ENCODE measurements at regions not wholly inside any gene's neighbourhood (a gene's known extent, or its start where the extent isn't known, plus 50 kb on each side); places are given as distances from the start of the nearest gene placed in this dataset.
"Not testable (repeated sequence)": the region's sequence is repeated elsewhere in the genome, so short reads cannot be mapped to it uniquely, and the experiment has no call there.

DNA sequence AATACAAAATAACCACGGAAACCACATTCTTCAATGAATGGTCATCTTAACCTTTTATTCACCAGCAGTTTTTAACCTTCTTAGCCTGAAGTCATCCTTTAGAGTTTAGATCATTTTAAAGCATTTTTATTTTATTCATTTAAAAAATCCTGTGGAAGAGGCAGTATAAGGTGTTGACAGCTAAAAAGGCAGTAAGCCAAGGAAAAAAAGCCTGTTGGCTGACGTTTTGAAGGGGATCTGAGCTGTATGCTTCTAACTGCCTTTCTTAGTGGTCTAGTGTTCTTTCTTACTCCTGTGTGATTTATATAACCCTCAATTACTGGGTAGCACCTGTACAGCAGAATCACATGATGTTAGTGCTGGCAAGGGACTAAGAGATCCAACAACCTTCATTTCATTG lies 438.3 kb upstream of the SEL1L start:
- no peak for DNase-seq

DNA sequence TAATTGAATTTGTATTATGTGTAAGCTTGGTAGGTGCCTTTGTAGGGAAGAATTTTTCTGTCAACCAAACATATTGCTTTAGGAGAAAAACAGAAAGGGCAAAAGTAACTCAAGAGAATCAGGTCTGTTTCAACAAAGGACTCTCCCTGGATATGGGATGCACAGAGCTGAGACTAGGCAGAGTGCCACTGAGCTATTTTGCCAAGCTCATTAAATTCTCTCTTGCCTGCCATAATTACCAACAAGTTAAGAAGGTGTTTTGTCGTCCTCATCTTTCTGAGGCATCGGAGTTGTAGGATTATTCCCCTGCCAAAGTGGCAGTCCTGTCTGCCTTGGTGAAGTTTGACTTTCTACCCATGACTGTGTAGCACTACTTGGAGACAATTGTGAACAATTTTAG lies 438.9 kb upstream of the SEL1L start:
- DNase-seq: no peak

DNA sequence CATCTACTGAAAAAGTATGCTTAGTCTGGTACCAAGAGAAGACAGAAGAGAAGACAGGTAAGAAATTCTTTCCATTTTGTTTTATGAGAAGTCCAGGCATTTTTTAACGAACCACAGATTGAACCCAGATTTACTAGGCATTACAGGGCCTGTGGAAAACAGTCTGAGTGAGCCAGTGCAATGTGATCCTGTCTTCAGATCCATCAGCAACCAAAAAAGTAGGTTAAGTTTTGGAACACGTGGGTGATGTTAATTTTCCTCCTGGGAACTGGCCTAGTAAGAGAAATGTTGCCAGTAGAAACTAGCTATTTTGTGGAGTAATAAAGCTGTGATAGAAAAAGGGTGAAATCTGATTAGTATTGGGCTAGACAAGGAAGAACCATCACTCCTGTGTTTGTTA lies 440.9 kb upstream of the SEL1L start:
- no peak for DNase-seq

DNA sequence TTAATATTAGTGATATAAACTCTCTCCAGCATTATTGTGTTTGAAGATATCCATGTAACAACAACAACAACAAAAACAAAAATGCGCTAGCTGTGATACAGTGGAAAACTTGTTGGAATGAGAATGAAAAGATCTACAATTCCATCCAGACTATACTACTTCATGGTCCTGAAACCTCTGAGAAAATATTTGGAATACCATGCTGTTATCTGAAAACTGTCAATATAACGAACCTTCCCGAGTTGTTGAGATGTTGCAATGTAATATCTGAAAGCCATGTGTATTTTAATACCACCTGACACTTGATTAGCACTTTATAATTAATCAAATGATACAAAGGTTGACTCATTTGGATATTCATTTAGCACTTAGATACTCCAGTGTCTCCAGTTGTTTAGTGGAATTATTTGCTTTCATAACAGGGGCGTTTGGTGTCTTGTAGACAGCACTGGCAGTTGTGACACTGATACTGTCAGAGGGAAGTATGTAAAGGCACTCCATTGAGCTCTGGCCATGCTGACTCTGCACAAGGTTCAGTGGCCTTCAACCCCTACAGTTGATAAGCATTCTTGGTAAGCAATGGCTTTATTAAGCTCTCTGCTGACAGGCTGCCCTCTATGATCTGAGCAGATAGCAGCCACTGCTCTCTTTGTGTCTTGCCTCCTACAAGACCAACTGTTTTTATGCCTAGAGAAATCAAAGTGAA lies 447.1 kb upstream of the SEL1L start:
- DNase-seq: no peak

DNA sequence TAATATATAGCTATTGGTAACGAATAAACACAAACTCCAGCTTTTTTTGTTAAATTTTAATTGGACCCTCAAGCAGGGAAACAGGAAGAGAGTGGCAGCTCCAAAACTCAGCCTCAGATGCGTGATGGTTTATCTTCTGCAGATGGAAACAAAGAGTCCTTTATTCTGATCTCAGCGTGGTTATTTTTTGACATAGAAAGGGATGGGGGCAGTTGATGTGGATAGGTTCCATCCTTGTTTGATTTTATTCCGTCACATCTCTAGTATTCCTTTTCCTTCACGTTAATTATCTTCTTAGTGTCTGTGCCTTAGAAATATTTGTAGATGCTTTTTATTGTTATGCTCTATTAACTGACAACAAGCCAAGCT lies 447.6 kb upstream of the SEL1L start:
- no peak for DNase-seq

DNA sequence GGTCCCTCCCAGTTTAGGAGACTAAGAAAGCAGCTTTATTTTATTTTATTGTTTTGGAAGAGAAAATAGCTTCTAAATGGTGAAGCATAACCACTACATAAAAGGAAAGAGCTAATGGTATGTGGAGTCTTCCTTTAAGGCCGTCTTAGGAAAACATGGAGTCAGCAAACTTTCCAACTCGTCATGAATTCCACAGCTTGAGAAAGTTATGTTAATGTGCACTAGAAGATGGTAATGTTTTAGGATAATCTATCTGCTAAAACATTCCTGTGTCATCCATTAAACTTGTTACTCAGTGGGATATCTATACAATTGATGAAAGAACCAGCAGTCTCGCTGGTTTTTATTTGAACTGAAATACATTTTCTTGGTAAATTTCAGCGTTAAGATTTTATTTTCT lies 448.4 kb upstream of the SEL1L start:
- DNase-seq: no peak

DNA sequence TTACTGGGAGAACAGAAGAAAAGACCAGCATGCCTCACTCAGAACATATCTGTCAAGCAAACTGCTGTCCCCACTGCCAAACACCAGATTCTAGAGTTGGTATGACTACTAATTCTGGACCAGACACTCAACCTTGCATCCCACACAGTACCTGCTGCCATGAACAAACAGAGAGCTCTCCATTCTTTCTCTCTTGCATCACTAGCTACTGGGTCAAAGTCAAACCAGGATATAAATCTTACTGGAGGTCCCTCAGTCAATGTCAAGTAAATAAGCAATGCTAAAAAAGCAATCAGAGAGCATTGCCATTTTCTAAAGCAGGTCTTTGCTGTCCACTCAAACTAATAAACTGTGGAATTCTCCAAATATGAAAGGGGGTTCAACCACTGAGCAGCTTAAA lies 452.4 kb upstream of the SEL1L start:
- DNase-seq: no peak

DNA sequence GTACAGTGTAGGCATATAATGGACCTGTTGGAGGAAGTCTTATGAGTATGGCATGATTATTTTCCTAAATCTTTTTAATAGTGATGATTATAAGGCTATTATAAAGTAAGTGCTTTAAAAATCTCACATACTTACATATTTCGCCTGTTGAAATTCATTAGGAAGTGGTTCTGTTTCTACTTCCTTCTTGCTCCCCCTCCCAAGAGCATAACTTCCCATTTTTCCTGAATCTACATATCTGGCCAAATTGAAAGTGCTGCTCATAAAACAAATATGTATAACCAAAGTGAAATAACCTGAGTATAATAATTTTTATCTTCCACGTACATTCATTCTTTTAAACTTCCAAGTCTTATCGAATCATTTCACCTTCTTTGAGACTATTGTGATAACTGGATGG lies 455.6 kb upstream of the SEL1L start:
- DNase-seq: no peak

DNA sequence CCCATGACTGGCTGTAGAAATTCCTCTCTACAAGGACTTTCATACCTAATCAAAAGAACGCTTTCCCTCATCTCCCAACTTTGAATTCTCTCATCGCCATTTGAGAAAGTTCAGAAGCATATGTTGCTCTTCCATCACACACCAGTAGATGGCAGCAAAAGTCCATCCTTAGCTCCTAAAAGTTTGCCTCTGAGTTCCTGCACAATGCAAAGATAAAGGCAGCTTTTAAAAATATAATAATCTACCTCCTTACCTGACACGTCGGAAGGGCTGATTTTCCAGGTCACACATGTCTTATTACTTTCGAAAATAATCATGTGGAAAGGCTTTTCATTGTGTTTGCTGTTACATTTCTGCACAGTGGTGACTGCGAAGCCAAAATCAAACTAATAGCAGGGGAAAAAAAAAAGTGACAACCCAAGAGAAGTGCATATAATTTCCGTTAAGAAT lies 456.7 kb upstream of the SEL1L start:
- DNase-seq: peak; percentile 39 to 41

DNA sequence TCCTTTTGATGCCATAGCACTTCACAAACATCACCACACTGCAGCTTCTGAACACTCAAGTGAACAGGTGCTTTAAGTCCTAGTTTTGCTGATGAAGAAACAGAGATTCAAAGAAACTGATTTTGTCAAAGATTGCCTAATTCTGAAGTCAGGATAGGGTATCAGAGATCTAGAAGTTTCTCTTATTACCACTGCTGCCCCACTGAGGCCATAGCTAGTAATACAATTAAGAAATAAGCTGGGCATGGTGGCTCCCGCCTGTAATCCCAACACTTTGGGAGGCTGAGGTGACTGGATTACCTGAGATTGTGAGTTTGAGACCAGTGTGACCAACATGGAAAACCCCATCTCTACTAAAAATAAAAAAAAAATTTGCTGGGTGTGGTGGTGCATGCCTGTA lies 458.3 kb upstream of the SEL1L start:
- no peak for DNase-seq

DNA sequence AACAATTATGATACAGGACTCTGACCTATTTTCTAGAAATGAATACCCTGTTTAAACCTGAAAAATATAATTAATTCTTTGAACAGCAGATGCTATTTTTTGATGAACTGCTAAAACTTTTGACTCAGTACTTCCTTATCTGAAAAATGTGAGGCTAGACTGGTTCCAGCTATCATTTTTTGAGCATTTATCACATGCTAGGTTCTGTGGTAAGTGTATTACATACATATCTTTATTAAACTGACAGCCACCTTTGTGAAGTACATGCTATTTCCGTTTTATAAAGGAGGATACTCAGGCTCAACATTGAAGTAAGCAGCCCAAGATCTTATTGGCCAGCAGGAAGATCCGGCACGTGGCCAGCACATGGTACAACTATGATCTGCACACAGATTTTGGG lies 459.8 kb upstream of the SEL1L start:
- DNase-seq: no peak

DNA sequence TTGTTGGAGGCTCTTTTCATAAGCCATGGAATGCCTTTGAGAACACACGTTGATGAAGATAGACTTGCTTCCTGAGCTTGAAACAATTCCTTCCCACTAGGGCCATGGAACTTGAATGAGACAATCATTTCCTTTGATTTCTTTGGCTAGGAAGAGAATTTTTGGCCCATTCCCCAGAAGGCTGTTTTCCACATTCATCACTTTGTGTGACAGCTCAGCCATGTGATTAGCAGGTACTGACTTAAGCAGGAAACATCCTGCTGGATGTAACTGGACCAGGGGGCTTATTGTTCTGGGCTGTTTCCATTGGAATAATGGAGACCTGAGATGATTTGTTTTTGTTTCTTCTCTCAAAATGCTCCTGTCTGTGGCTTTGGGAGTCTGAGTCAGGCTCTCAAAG lies 469.8 kb upstream of the SEL1L start:
- DNase-seq: no peak

DNA sequence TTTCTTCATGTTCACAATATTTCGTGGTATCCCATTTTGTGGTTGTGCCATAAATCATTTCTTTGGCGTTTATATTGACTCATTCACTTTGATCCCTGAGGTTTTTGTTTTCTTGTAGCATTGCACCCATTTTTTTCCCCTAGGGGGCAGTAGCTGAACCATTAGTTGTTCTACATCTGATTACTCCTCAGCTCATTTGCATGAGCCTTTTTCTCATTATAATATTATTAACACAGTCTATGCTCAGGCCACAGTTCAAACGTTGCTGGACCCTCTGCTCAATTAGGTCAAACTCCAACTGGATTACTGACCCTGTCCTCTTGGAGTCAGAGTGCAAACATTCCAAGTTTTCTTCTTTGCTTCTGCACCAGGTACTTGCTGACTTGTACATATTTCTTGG lies 475.4 kb upstream of the SEL1L start:
- DNase-seq: no peak

DNA sequence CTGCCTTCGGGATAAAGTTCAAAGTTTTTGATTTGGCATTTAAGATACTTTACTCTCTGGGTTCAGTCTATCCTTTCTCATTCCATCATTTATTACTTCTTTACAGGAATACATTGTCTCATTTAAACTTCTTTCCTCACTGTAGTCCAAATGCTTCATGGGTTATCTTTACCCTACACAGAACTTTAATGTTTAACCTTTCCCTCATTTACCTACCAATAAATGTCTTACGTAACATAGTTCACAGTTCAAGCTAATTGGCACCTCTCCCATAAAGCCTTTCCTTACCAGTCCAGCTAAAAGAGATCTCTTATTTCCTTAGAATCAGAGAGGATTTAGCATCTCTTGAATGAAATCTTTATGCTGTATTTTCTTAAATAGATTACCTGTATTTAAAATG lies 476.3 kb upstream of the SEL1L start:
- DNase-seq: no peak

DNA sequence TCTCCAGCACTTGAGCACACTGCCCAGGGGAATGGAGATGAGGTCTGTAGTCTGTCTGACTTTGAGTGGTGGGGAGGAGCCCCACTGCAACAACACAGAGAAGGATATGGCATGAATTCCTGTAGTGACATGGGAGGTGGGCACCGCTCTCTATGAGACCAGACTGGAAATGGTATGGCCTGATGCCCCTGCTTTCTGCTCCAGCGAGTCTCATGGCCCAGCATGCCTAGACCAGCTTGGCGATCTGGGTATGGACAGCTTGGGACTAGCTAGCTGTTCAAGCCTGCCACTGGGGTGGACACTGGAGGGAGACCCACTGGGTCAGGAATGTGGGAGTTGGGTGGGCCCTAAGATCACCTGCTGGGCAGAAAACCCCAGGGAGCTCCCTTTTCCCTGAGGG lies 477.8 kb upstream of the SEL1L start:
- no peak for DNase-seq

DNA sequence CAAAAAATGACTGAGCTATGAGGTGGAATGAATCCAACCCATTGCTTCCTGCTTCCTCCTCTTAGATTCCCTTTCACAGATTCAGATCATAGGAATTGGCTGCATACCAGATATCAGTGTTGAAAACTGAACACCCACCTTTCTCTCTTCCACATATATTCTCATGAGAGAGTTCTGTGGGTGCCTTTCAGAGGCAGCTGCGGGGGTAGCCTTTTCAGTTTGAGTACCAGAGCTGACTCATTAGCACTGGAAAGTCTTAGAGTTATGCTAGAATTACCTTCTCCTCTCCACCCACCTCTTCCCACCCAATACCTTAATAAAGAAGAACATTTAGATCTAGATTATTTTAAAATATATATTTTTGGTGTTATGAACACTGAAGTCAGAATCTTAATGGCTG lies 495.4 kb upstream of the SEL1L start:
- no peak for DNase-seq

DNA sequence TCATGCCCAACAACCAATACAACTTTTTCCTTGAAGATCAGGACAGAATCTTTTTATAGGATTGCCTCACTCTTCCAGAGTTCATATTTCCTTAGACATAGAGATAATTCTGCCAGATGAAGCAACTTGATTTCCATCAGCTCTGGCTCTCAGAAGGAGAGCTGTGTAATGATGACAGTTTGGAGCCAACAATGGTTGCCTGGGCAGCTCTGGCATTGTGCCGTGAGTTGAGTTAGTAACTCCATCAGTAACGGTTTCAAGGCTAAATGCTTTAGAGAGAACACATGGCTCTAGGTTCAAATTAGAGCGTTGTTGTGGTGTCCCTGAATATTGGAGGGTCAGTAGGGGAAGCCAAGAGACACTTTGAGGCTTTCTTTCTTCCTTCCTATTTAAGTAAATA lies 501.7 kb upstream of the SEL1L start:
- no peak for DNase-seq

DNA sequence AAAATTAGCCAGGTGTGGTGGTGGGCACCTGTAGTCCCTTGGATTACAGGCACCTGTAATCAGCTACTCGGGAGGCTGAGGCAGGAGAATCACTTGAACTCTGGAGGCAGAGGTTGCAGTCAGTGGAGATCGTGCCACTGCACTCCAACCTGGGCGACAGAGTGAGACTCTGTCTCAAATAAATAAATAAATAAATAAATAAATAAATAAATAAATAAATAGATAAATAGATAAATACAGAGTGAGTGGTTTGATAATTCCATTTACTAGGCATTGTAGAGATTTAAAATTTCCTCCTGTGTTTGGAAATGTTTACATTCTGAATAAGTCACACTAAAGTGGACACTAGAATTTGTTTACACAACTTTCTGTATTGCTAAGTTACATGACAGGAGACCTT lies 504.4 kb upstream of the SEL1L start:
- DNase-seq: not testable (repeated sequence)

DNA sequence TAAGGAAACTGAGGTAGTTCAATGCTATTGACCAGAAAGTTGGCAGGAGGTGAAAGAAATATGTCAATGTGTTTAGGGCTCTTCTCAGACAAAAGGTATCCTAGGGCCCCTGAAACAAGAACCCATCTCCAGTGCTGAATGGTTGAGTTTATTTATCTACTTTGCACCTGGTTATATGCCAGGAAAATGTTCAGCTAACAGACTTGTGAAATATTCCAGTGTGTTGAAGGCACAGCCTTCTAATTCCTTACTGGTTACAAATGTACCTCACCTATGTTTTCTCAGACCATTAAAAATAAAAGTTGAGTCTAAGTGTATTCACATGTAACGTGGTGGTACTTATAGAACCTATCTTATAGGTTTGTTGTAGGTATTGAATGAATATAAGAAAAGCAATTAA lies 511.7 kb upstream of the SEL1L start:
- no peak for DNase-seq

DNA sequence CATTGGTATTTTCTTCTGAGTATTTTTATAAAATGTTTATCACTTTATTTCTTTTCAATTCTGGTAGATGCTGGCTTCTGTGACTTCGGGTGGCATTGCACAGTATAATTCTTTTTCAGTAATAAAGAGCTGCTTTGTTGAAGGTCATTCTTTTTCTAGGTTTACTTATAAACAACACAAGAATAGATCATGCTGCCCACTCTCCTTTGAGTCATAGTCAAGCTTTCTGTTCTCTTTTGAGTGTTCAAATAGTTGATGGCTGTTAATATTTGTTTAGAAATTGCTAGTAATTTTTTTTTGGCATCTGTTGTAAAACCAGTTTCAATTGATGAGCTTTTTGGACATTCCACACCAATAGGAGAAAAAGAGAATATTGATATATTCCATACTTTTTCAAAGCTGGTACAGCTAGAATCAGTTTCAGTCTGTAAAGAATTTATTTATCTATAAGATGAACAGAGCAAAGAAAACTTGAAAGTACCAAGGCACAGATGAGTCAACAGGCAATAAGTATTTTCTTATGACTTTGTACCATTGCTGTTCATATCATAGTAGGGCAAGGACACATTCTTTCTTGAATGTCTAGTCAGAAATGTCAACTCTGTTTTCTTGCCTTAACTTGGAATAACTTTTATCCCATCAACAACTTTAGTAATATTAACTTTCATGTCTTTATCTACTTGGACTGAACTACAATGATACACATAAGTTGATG lies 513.0 kb upstream of the SEL1L start:
- no peak for DNase-seq

DNA sequence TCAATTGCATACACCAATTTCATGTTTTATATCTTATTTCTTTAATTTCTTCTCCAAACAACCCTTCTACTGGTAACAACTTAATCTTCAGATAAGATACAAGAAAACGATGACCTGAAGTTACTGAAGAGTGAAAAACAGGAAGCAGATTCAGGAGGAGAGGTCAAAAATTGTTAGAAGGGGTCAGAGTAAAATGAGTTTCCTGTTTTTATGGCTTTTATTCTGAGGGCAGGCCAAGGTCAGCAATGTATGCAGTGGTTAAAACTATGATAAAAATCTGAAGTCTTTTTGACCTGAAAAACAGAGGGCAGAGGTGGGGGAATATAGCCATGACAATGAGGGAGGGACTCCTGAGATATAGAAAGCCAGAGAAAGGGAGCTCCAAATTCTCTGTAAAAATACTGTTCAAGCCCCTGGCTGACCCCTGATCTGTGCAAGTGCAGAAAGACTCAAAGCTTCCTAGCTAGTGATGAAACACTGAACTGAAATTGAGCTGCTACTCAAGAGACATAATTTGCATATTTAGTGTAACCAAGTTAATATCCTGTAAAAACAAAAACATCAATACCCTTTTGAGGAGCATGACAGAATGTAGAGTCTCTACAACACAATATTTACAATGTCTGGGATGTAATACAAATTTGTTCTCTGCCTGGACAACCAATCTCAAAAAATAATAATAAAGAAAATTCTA lies 514.3 kb upstream of the SEL1L start:
- DNase-seq: no peak

DNA sequence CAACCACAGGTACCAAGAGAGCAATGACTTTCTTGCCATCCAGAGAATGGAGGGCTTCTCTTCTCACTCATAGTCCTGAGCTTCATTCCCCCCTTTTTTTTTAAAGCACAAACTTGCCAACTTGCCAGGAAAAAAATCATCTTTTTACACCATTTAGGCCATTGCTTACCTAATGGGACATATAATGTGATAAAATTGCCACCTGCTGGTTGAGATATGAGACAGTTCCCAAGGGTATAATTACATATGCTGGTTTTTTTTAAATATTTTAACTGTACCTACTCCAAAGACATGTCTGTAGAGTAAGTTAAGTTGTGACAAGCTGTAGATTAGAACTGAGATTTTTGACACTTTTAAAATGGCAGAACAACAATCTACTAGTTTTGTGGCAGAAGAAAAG lies 519.1 kb upstream of the SEL1L start:
- DNase-seq: no peak

DNA sequence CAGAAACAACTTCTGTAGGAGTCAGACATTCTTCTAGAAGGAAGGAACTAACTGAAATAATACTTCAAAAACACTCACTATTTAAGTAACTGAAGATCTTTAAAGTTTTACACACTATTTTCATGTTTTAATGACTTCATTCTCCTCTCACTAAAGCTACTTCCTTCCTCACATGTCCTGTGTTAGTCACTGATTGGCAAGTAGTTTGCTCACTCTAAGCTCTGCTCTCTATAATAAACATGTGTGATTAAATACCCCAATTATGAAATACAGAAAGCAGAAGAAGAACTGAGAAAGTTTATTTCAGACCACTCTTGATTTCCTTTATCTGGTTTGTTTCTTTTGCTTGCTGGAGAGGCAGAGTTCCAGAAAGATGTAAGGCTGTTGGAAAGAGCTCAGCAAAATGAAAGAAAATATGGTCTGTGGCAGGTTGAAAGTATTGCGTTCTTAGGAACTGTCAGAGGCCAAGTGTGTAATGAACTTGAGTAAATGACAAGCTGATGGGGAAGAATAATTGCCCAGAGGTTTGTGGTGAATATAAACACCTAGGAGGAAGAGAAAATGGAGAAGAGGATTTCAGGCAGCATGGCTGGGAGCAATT lies 522.0 kb upstream of the SEL1L start:
- DNase-seq: no peak

DNA sequence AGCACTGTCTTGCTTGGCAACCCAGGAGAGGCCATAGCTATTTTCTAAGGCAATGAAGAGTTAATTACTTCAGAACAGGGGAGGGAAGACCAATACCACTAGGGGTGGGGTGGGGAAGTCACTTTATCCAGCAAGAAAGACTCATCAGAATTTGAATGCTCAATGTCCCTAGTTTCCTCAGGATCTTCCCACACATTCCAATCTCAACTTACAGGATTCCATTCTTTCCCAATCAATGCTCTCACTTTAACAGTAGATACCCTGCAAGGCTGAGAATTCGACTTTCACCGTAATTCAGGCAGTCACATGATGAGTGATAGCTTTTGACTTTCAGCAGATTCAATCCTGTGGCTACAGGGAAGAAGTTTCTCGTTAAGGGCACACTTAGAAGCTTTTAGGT lies 526.6 kb upstream of the SEL1L start:
- DNase-seq: no peak

Measured in stimulated activated CD4-positive, alpha-beta T cell treated with anti-CD3 and anti-CD28 coated beads, Interleukin-2, amount 100 ng/mL, for 24 hours (primary cell).